DND-41 (cell line): ENCODE measurements at regions not wholly inside any gene's neighbourhood (a gene's known extent, or its start where the extent isn't known, plus 50 kb on each side); places are given as distances from the start of the nearest gene placed in this dataset.

ENCODE experiments used
- CTCF ChIP-seq: IDR thresholded peaks from 2 replicates; pipeline ENCODE4 v1.5.1; 2012; ENCODE audit warnings: borderline replicate concordance, low read length, moderate library complexity, mild to moderate bottlenecking; ENCODE audit not compliant: poor library complexity, severe bottlenecking; ENCODE audit errors: extremely low read depth
- EZH2 ChIP-seq: IDR thresholded peaks from 3 replicates; pipeline ENCODE4 v1.6.1; 2012; ENCODE audit warnings: borderline replicate concordance, low read depth, mild to moderate bottlenecking, moderate library complexity, low read length, inconsistent platforms; ENCODE audit not compliant: severe bottlenecking

GRCh38 chr14:38129705-38130104 lies 78.0 kb upstream of the SSTR1 start:
- no peak for TF ChIP-seq CTCF
- no peak for TF ChIP-seq EZH2
